Trophoblast cell (in vitro differentiated cells and primary cell): ENCODE measurements at regions not wholly inside any gene's neighbourhood (a gene's known extent, or its start where the extent isn't known, plus 50 kb on each side); places are given as distances from the start of the nearest gene placed in this dataset.

Experiments
- DNase-seq, 2 donors: peaks; one replicate each; pipeline ENCODE4 v3.0.0-alpha.2; 2016
- H2AFZ ChIP-seq: 2 replicates; pipeline ENCODE4 v1.6.1; 2013; ENCODE audit warnings: low read length, moderate library complexity, mild to moderate bottlenecking; ENCODE audit not compliant: insufficient read depth, poor library complexity
- H2AK5ac ChIP-seq: 2 replicates; pipeline ENCODE4 v1.6.1; 2013; ENCODE audit warnings: mild to moderate bottlenecking, low read length
- H2BK120ac ChIP-seq: 2 replicates; pipeline ENCODE4 v1.6.1; 2013; ENCODE audit warnings: low read length, mild to moderate bottlenecking, moderate library complexity; ENCODE audit not compliant: insufficient read depth, poor library complexity
- H2BK12ac ChIP-seq: 2 replicates; pipeline ENCODE4 v1.6.1; 2013; ENCODE audit warnings: mild to moderate bottlenecking, low read length, moderate library complexity
- H2BK5ac ChIP-seq: 2 replicates; pipeline ENCODE4 v1.6.1; 2013; ENCODE audit warnings: low read length, low read depth, moderate library complexity, mild to moderate bottlenecking; ENCODE audit not compliant: poor library complexity
- H3K14ac ChIP-seq: 2 replicates; pipeline ENCODE4 v1.6.1; 2013; ENCODE audit warnings: mild to moderate bottlenecking, low read length
- H3K18ac ChIP-seq: 2 replicates; pipeline ENCODE4 v1.6.1; 2013; ENCODE audit warnings: mild to moderate bottlenecking, low read length
- H3K23ac ChIP-seq: 2 replicates; pipeline ENCODE4 v1.6.1; 2013; ENCODE audit warnings: low read length
- H3K27ac ChIP-seq: 2 replicates; pipeline ENCODE4 v1.5.1; 2013; ENCODE audit warnings: low read depth, mild to moderate bottlenecking, inconsistent platforms, low read length, moderate library complexity
- H3K27me3 ChIP-seq: 2 replicates; pipeline ENCODE4 v1.6.1; 2013; ENCODE audit warnings: inconsistent platforms, mild to moderate bottlenecking, low read length, moderate library complexity; ENCODE audit not compliant: insufficient read depth
- H3K36me3 ChIP-seq, 2 experiments: 1 replicate in 1 of 2; 2 replicates in 1 of 2; pipeline ENCODE4 v1.6.1; 2013; ENCODE audit warnings: low read length in 2 of 2, mild to moderate bottlenecking in 2 of 2, moderate library complexity in 1 of 2; ENCODE audit not compliant: insufficient read depth in 2 of 2, control insufficient read depth in 1 of 2
- H3K4ac ChIP-seq: 2 replicates; pipeline ENCODE4 v1.6.1; 2013; ENCODE audit warnings: low read depth, mild to moderate bottlenecking, low read length, moderate library complexity
- H3K4me1 ChIP-seq, 2 experiments: 1 replicate in 1 of 2; 2 replicates in 1 of 2; pipeline ENCODE4 v1.6.1; 2013; ENCODE audit warnings: low read length in 2 of 2, mild to moderate bottlenecking in 2 of 2, moderate library complexity in 1 of 2; ENCODE audit not compliant: insufficient read depth in 2 of 2, control insufficient read depth in 1 of 2
- H3K4me2 ChIP-seq: 2 replicates; pipeline ENCODE4 v1.6.1; 2013; ENCODE audit warnings: inconsistent platforms, mild to moderate bottlenecking, low read length, moderate library complexity
- H3K4me3 ChIP-seq: 2 replicates; pipeline ENCODE4 v1.5.1; 2013; ENCODE audit warnings: mild to moderate bottlenecking, low read depth, low read length, inconsistent platforms
- H3K79me1 ChIP-seq: one replicate; pipeline ENCODE4 v1.6.1; 2013; ENCODE audit warnings: low read length
- H3K79me2 ChIP-seq: 2 replicates; pipeline ENCODE4 v1.6.1; 2013; ENCODE audit warnings: low read length, mild to moderate bottlenecking; ENCODE audit not compliant: control insufficient read depth, insufficient read depth, poor library complexity
- H3K9ac ChIP-seq: 2 replicates; pipeline ENCODE4 v1.6.1; 2013; ENCODE audit warnings: mild to moderate bottlenecking, low read length
- H3K9me3 ChIP-seq: 2 replicates; pipeline ENCODE4 v1.6.1; 2013; ENCODE audit warnings: low read depth, mild to moderate bottlenecking, control low read depth, inconsistent platforms, low read length; ENCODE audit not compliant: insufficient read depth
- H4K12ac ChIP-seq: 2 replicates; pipeline ENCODE4 v1.6.1; 2013; ENCODE audit warnings: low read depth, mild to moderate bottlenecking, low read length, moderate library complexity
- H4K8ac ChIP-seq: 2 replicates; pipeline ENCODE4 v1.6.1; 2013; ENCODE audit warnings: low read depth, mild to moderate bottlenecking, low read length, moderate library complexity
- H4K91ac ChIP-seq: one replicate; pipeline ENCODE4 v1.6.1; 2013; ENCODE audit warnings: low read depth, mild to moderate bottlenecking, low read length, moderate library complexity
- WGBS: extraction: QIAGEN DNeasy Blood & Tissue Kit; methylation state at CpG from one replicate; pipeline ENCODE4 v1.1.7; 2013; ENCODE audit warnings: missing lambda C conversion rate; ENCODE audit not compliant: insufficient read length, insufficient coverage; ENCODE audit errors: extremely low coverage; 5-methylcytosine and 5-hydroxymethylcytosine counted together

- Histone ChIP-seq H3K4me1 (no peaks in the 10 kb centered on the region), H4K12ac (no peak overlapping the region), H3K14ac (no peak overlapping the region), H2BK120ac (no peak overlapping the region), H3K79me2 (no peaks in the 10 kb centered on the region), H3K4ac (no peak overlapping the region), H3K36me3 (no peaks in the 10 kb centered on the region), H3K4me2 (no peak overlapping the region), H3K9me3 (no peaks in the 10 kb centered on the region), H2BK5ac (no peak overlapping the region), H2AK5ac (no peak overlapping the region), H3K18ac (no peak overlapping the region), H3K79me1 (no peaks in the 10 kb centered on the region), H4K8ac (no peak overlapping the region), H2AFZ (no peak overlapping the region), H3K27ac (no peak overlapping the region), H3K4me3 (no peak overlapping the region), H3K23ac (no peak overlapping the region), H4K91ac (no peak overlapping the region), H2BK12ac (no peak overlapping the region), H3K9ac (no peak overlapping the region), H3K27me3 (no peaks in the 10 kb centered on the region)
- no CpG with 5 or more reads among the region's 3 CpGs for WGBS
- no peak for DNase-seq
Observed at GRCh38 chr2:176790468-176790867, 422.1 kb upstream of the HNRNPA3 start.

GRCh38 chr2:176793792-176794191, 418.8 kb upstream of the HNRNPA3 start:
- Histone ChIP-seq H4K91ac (no peak overlapping the region), H4K12ac (no peak overlapping the region), H3K9ac (no peak overlapping the region), H3K36me3 (no peaks in the 10 kb centered on the region), H3K79me2 (no peaks in the 10 kb centered on the region), H2AK5ac (no peak overlapping the region), H3K27ac (no peak overlapping the region), H3K27me3 (no peaks in the 10 kb centered on the region), H3K4me1 (no peaks in the 10 kb centered on the region), H4K8ac (no peak overlapping the region), H3K4me3 (no peak overlapping the region), H3K18ac (no peak overlapping the region), H2BK12ac (no peak overlapping the region), H3K14ac (no peak overlapping the region), H2BK5ac (no peak overlapping the region), H3K9me3 (no peaks in the 10 kb centered on the region), H3K4me2 (no peak overlapping the region), H3K23ac (no peak overlapping the region), H2BK120ac (no peak overlapping the region), H2AFZ (no peak overlapping the region), H3K79me1 (no peaks in the 10 kb centered on the region), H3K4ac (no peak overlapping the region)
- WGBS = no CpG with 5 or more reads among the region's 6 CpGs
- no peak for DNase-seq

GRCh38 chr2:176794392-176794791, 418.2 kb upstream of the HNRNPA3 start:
- no peak overlapping the region for H4K91ac ChIP-seq
- H3K79me2 ChIP-seq = no peaks in the 10 kb centered on the region
- no peak overlapping the region for H3K14ac ChIP-seq
- H3K27me3 ChIP-seq = no peaks in the 10 kb centered on the region
- no peak overlapping the region for H2AFZ ChIP-seq
- no peak overlapping the region for H3K9ac ChIP-seq
- no peaks in the 10 kb centered on the region for H3K36me3 ChIP-seq
- H3K4me3 ChIP-seq = no peak overlapping the region
- H2BK5ac ChIP-seq = no peak overlapping the region
- H2BK120ac ChIP-seq = no peak overlapping the region
- WGBS = no CpG with 5 or more reads among the region's 1 CpG
- H3K4ac ChIP-seq = no peak overlapping the region
- H2AK5ac ChIP-seq = no peak overlapping the region
- no peak overlapping the region for H3K18ac ChIP-seq
- no peaks in the 10 kb centered on the region for H3K4me1 ChIP-seq
- H3K27ac ChIP-seq = no peak overlapping the region
- H3K4me2 ChIP-seq = no peak overlapping the region
- H3K23ac ChIP-seq = no peak overlapping the region
- no peak overlapping the region for H4K12ac ChIP-seq
- H2BK12ac ChIP-seq = no peak overlapping the region
- no peak for DNase-seq
- no peaks in the 10 kb centered on the region for H3K9me3 ChIP-seq
- H4K8ac ChIP-seq = no peak overlapping the region
- no peaks in the 10 kb centered on the region for H3K79me1 ChIP-seq

GRCh38 chr2:176795823-176796222, 416.8 kb upstream of the HNRNPA3 start:
- Histone ChIP-seq H3K79me2 (no peaks in the 10 kb centered on the region), H3K36me3 (no peaks in the 10 kb centered on the region), H2BK12ac (no peak overlapping the region), H3K4me3 (no peak overlapping the region), H2BK120ac (no peak overlapping the region), H4K91ac (no peak overlapping the region), H3K9me3 (no peaks in the 10 kb centered on the region), H3K9ac (no peak overlapping the region), H3K27ac (no peak overlapping the region), H2AK5ac (no peak overlapping the region), H3K4ac (no peak overlapping the region), H3K23ac (no peak overlapping the region), H2AFZ (no peak overlapping the region), H3K79me1 (no peaks in the 10 kb centered on the region), H3K4me1 (no peaks in the 10 kb centered on the region), H4K8ac (no peak overlapping the region), H3K14ac (no peak overlapping the region), H3K4me2 (no peak overlapping the region), H4K12ac (no peak overlapping the region), H3K18ac (no peak overlapping the region), H2BK5ac (no peak overlapping the region), H3K27me3 (no peaks in the 10 kb centered on the region)
- WGBS = no CpG with 5 or more reads among the region's 2 CpGs
- DNase-seq = no peak
